ENCODE measurements at regions not wholly inside any gene's neighbourhood (a gene's known extent, or its start where the extent isn't known, plus 50 kb on each side); places are given as distances from the start of the nearest gene placed in this dataset.

GRCh38 chr6:40293460-40294185 is 293.5 kb downstream of the LRFN2 start:
- Mint-ChIP-seq H3K27me3 (peaks cover 17% of the 10 kb centered on the region), H3K4me3 (no peak overlapping the region), H3K4me1 (no peaks in the 10 kb centered on the region), H3K36me3 (no peaks in the 10 kb centered on the region), H3K27ac (no peak overlapping the region), H3K9me3 (no peaks in the 10 kb centered on the region)

DNA sequence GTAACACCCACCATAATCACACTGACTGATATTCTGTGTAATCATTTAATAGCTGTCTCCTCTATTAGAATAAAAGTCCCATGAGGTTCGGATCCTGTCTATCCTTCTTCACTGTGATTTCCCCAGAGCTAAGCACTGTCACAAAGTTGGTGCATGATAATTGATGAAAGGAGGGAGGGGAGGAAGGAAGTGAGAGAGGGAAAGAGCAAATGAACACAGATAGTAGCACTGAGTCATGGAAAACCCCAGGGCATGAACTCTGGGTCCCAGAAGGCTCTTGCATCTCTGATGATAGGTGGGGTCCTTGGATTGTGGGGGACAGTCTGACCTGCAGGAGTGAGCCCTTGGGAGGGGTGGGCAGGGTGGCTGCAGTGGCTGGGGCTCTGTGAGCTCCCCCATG is 294.1 kb downstream of the LRFN2 start:
- no peak overlapping the region for H3K27ac Mint-ChIP-seq
- H3K9me3 Mint-ChIP-seq, result no peaks in the 10 kb centered on the region
- H3K36me3 Mint-ChIP-seq, result no peaks in the 10 kb centered on the region
- no peaks in the 10 kb centered on the region for H3K4me1 Mint-ChIP-seq
- H3K4me3 Mint-ChIP-seq, result no peak overlapping the region
- H3K27me3 Mint-ChIP-seq, result peaks cover 17% of the 10 kb centered on the region

- Mint-ChIP-seq H3K27me3 (peaks cover 25% of the 10 kb centered on the region), H3K36me3 (no peaks in the 10 kb centered on the region), H3K27ac (no peak overlapping the region), H3K4me1 (no peaks in the 10 kb centered on the region), H3K9me3 (no peaks in the 10 kb centered on the region), H3K4me3 (no peak overlapping the region)
These were observed 296.3 kb downstream of the LRFN2 start for GRCh38 chr6:40290816-40291215.

GRCh38 chr6:40288919-40289318 is 298.2 kb downstream of the LRFN2 start:
- Mint-ChIP-seq H3K27me3 (peaks cover 32% of the 10 kb centered on the region), H3K9me3 (no peaks in the 10 kb centered on the region), H3K4me1 (no peaks in the 10 kb centered on the region), H3K4me3 (no peak overlapping the region), H3K36me3 (peaks cover 2% of the 10 kb centered on the region), H3K27ac (no peak overlapping the region)

DNA sequence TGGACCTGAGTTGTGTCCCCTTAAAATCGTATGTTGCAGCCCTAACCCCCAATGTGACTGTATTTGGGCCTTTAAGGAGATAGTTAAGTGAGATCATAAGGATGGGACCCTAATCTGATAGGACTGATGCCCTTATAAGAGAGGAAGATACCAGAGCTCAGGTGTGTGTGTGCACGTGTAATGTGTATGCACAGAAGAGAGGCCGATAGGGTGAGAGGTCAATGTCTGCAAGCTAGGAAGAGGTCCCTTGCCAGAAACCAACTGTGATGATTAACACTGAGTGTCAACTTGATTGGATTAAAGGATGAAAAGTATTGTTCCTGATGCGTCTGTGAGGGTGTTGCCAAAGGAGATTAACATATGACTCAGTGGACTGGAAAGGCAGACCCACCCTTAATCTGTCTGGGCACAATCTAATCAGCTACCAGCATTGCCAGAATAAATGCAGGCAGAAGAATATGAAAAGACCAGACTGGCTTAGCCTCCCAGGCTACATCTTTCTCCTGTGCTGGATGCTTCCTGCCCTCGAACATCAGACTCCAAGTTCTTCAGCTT is 299.8 kb downstream of the LRFN2 start:
- Mint-ChIP-seq H3K27ac (no peak overlapping the region), H3K4me1 (no peaks in the 10 kb centered on the region), H3K4me3 (peak overlapping the region in 1 of 4 donors; percentile 29), H3K36me3 (peaks cover 2% of the 10 kb centered on the region), H3K9me3 (no peaks in the 10 kb centered on the region), H3K27me3 (peaks cover 29% of the 10 kb centered on the region)

GRCh38 chr6:40286721-40287120 is 300.4 kb downstream of the LRFN2 start:
- Mint-ChIP-seq H3K27me3 (peaks cover 27% of the 10 kb centered on the region), H3K4me3 (no peak overlapping the region), H3K27ac (no peak overlapping the region)

DNA sequence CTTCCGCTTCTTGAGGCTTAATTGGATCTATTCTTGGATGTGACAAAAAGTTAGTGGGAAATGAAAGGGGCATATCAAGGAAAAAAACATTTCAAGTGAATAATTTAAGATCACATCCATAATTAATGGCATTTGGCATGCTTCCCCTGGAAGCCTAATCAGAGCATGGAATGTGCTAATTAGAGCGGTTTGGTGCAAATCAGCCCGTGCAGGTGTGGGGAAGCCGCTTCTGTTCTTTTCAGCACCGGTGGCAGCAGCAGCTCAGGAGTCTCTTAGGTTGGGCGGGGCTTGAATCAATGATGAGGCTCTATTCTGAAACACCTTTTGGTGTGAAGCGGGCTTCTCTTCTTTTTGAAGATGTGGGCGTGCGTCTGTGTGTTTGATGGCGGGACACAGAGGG is 301.2 kb downstream of the LRFN2 start:
- Mint-ChIP-seq H3K36me3 (peaks cover 2% of the 10 kb centered on the region), H3K9me3 (no peaks in the 10 kb centered on the region), H3K27me3 (peaks cover 25% of the 10 kb centered on the region), H3K4me1 (no peaks in the 10 kb centered on the region), H3K4me3 (peak overlapping the region in 1 of 4 donors; percentile 36), H3K27ac (no peak overlapping the region)

More at GRCh38 chr6:40286721-40287120, 300.4 kb downstream of the LRFN2 start:
- Mint-ChIP-seq H3K4me1 (no peaks in the 10 kb centered on the region), H3K9me3 (no peaks in the 10 kb centered on the region), H3K36me3 (peaks cover 2% of the 10 kb centered on the region)

- Mint-ChIP-seq H3K4me1 (peaks cover 0 to 1% (median 0%) of the 10 kb centered on the region in 3 donors), H3K36me3 (peaks cover 2% of the 10 kb centered on the region), H3K27ac (no peak overlapping the region), H3K4me3 (no peak overlapping the region), H3K9me3 (no peaks in the 10 kb centered on the region), H3K27me3 (peaks cover 25% of the 10 kb centered on the region)
These were observed 301.6 kb downstream of the LRFN2 start for GRCh38 chr6:40285535-40285934.

DNA sequence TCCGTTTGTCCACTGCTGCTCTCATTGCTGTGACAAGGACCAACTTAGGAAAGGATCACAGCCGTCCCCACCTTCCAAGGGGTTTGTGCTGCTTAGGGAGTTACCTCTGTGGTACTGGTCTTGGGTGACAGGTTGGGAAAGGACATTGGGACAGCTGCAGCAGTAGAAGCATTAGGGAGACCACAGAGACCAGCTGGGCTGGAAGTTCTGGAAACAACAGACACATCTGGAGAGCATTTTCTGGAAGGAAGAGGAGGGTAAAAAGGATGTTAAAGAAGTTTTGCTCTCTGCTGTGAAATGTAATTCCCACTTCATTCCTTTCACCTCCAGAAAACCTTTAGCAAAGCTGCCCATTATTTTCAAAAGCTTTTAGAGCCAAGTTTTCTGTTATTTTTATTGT is 304.2 kb downstream of the LRFN2 start:
- Mint-ChIP-seq H3K36me3 (peaks cover 2% of the 10 kb centered on the region), H3K4me1 (peaks cover 0 to 1% (median 0%) of the 10 kb centered on the region in 3 donors), H3K4me3 (no peak overlapping the region), H3K9me3 (no peaks in the 10 kb centered on the region), H3K27me3 (peaks cover 25% of the 10 kb centered on the region), H3K27ac (no peak overlapping the region)

- Mint-ChIP-seq H3K27ac (no peak overlapping the region), H3K27me3 (peaks cover 22% of the 10 kb centered on the region), H3K9me3 (peaks cover 0 to 2% (median 0%) of the 10 kb centered on the region in 3 donors), H3K36me3 (peaks cover 2% of the 10 kb centered on the region), H3K4me3 (no peak overlapping the region), H3K4me1 (peaks cover 0 to 1% (median 0%) of the 10 kb centered on the region in 3 donors)
These were observed 305.8 kb downstream of the LRFN2 start for GRCh38 chr6:40281402-40281801.

DNA sequence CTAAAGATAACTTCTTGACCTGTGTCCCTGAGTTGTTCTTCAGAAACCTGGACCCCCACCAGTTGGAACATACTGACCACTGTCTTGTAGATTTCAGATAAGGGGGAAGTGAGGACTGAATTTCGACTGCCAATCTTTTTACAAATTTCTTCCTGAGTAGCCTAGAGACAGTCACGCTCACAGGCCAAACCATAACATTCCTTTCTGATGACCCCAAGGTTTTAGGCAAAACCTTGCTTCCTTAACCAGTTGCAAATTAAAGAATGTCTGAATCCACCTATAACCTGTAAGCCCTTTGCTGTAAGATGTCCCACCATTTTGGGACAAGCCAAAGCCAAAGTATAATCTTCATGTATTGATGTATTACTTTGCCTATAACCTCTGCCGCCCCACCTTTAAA is 306.9 kb downstream of the LRFN2 start:
- H3K27me3 Mint-ChIP-seq, result peaks cover 16% of the 10 kb centered on the region
- H3K27ac Mint-ChIP-seq, result no peak overlapping the region
- H3K4me3 Mint-ChIP-seq, result no peak overlapping the region
- H3K4me1 Mint-ChIP-seq, result peaks cover 0 to 1% (median 0%) of the 10 kb centered on the region in 3 donors
- peaks cover 2% of the 10 kb centered on the region for H3K36me3 Mint-ChIP-seq
- H3K9me3 Mint-ChIP-seq, result peaks cover 0 to 2% (median 0%) of the 10 kb centered on the region in 3 donors

- H3K27me3 Mint-ChIP-seq, result peaks cover 6% of the 10 kb centered on the region
- peaks cover 0 to 3% (median 0%) of the 10 kb centered on the region in 3 donors for H3K4me1 Mint-ChIP-seq
- H3K36me3 Mint-ChIP-seq, result no peaks in the 10 kb centered on the region
- no peak overlapping the region for H3K4me3 Mint-ChIP-seq
- H3K9me3 Mint-ChIP-seq, result peaks cover 0 to 2% (median 0%) of the 10 kb centered on the region in 3 donors
- no peak overlapping the region for H3K27ac Mint-ChIP-seq
These were observed 311.0 kb downstream of the LRFN2 start for GRCh38 chr6:40276141-40276540.

GRCh38 chr6:40274058-40274457 is 313.1 kb downstream of the LRFN2 start:
- Mint-ChIP-seq H3K27ac (no peak overlapping the region), H3K9me3 (peaks cover 0 to 2% (median 0%) of the 10 kb centered on the region in 3 donors), H3K4me3 (no peak overlapping the region), H3K4me1 (peaks cover 0 to 1% (median 0%) of the 10 kb centered on the region in 3 donors), H3K36me3 (no peaks in the 10 kb centered on the region), H3K27me3 (peaks cover 3% of the 10 kb centered on the region)

DNA sequence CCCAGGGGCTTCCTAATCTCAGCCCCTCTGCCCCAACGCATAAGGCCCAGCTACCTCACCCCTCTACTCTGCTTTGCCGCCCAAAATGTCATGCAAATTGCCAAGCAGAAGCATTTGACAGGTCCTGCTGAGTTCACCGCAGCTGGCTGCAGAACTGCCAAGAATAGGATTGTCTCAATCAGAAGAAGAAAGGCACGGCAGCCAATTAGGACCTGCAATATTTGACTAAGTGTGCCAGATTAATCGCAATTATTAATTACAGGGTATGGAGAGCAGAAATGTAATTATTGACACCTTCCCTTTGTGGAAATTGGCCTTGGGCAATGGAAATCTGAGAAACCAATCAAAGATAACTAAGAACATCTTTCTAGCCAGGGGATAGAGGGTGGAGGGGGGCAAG is 318.6 kb downstream of the LRFN2 start:
- peaks cover 0 to 3% (median 2%) of the 10 kb centered on the region in 3 donors for H3K9me3 Mint-ChIP-seq
- H3K4me1 Mint-ChIP-seq, result no peaks in the 10 kb centered on the region
- H3K4me3 Mint-ChIP-seq, result peak overlapping the region in 1 of 4 donors; percentile 23
- H3K36me3 Mint-ChIP-seq, result no peaks in the 10 kb centered on the region
- H3K27me3 Mint-ChIP-seq, result peaks cover 6% of the 10 kb centered on the region
- H3K27ac Mint-ChIP-seq, result no peak overlapping the region

- H3K36me3 Mint-ChIP-seq, result no peaks in the 10 kb centered on the region
- peaks cover 0 to 3% (median 2%) of the 10 kb centered on the region in 3 donors for H3K9me3 Mint-ChIP-seq
- H3K27ac Mint-ChIP-seq, result no peak overlapping the region
- no peaks in the 10 kb centered on the region for H3K4me1 Mint-ChIP-seq
- peak overlapping the region in 1 of 4 donors; percentile 23 for H3K4me3 Mint-ChIP-seq
- peaks cover 6% of the 10 kb centered on the region for H3K27me3 Mint-ChIP-seq
These were observed 319.0 kb downstream of the LRFN2 start for GRCh38 chr6:40268166-40268565.

GRCh38 chr6:40265615-40266014 is 321.5 kb downstream of the LRFN2 start:
- no peaks in the 10 kb centered on the region for H3K36me3 Mint-ChIP-seq
- H3K27ac Mint-ChIP-seq, result no peak overlapping the region
- no peak overlapping the region for H3K4me3 Mint-ChIP-seq
- peaks cover 0 to 1% (median 0%) of the 10 kb centered on the region in 3 donors for H3K4me1 Mint-ChIP-seq
- peaks cover 2 to 4% (median 3%) of the 10 kb centered on the region in 3 donors for H3K9me3 Mint-ChIP-seq
- peaks cover 9% of the 10 kb centered on the region for H3K27me3 Mint-ChIP-seq

Measured in IgD-negative memory B cell (primary cell).